ENCODE measurements at regions not wholly inside any gene's neighbourhood (a gene's known extent, or its start where the extent isn't known, plus 50 kb on each side); places are given as distances from the start of the nearest gene placed in this dataset.

DNA sequence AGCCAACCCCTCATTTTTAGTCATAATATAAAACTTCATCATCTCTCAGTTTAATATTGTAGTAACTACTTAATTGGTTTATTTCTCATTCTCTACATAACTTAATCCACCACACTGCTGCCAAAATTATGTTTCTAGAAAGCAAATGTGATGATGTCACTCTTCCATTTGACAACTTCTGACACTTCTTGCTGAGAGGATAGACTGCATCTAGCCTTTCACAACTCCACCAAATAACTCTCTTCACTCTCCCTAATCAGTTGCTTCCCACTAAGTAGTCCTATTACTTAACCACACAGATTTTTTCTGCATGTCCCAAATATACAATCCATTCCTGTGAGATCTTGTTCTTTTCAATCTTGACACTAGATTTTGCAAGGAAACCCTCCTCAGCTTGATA, 951.3 kb downstream of the EPHA7 start:
- intact Hi-C loops (cut with micrococcal nuclease): no loop called here
- TF ChIP-seq, protein P1, sequence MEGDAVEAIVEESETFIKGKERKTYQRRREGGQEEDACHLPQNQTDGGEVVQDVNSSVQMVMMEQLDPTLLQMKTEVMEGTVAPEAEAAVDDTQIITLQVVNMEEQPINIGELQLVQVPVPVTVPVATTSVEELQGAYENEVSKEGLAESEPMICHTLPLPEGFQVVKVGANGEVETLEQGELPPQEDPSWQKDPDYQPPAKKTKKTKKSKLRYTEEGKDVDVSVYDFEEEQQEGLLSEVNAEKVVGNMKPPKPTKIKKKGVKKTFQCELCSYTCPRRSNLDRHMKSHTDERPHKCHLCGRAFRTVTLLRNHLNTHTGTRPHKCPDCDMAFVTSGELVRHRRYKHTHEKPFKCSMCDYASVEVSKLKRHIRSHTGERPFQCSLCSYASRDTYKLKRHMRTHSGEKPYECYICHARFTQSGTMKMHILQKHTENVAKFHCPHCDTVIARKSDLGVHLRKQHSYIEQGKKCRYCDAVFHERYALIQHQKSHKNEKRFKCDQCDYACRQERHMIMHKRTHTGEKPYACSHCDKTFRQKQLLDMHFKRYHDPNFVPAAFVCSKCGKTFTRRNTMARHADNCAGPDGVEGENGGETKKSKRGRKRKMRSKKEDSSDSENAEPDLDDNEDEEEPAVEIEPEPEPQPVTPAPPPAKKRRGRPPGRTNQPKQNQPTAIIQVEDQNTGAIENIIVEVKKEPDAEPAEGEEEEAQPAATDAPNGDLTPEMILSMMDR (IDR thresholded peaks at IDR 0.05): no peak
- H3K27me3 Mint-ChIP-seq: no peaks in the 10 kb centered on the region
- ATAC-seq (ENCODE audit: low read depth) (no peak), DNase-seq (no peak)
- H3K4me1 Mint-ChIP-seq: no peaks in the 10 kb centered on the region
- H3K27ac Mint-ChIP-seq: no peak overlapping the region
- H3K9me3 Mint-ChIP-seq: peaks cover 11% of the 10 kb centered on the region
- H3K36me3 Mint-ChIP-seq (ENCODE audit: low read depth): no peaks in the 10 kb centered on the region
- H3K4me3 Mint-ChIP-seq: no peak overlapping the region
- CTCF ChIA-PET: no interaction called here
- POLR2A ChIA-PET: no interaction called here

DNA sequence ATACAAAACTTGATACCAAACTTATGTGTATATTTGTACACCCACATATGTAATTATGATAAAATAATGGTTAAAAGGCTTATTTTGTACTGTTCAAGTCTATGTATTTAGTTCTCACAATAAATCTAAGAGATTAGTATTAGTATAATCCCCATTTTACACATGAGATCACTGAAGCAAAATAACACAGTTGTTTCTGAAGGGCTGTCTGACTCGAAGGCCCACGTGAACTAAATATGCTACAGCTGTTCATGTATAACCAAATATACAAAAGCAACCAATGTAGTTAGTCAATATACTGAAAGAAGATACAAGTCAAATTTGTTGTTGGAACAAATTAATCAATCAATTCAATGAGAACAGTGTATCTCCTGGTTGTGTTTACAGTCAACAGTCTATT, 959.2 kb downstream of the EPHA7 start:
- ATAC-seq (ENCODE audit: low read depth) (no peak), DNase-seq (no peak)
- TF ChIP-seq, protein P1 (IDR thresholded peaks at IDR 0.05): no peak
- H3K36me3 Mint-ChIP-seq (ENCODE audit: low read depth): no peaks in the 10 kb centered on the region
- intact Hi-C loops (cut with micrococcal nuclease): no loop called here
- ChIA-PET CTCF (no interaction called here), POLR2A (no interaction called here)
- H3K27ac Mint-ChIP-seq: no peak overlapping the region
- H3K4me3 Mint-ChIP-seq: no peak overlapping the region
- no peaks in the 10 kb centered on the region for H3K27me3 Mint-ChIP-seq
- no peaks in the 10 kb centered on the region for H3K4me1 Mint-ChIP-seq
- peaks cover 2% of the 10 kb centered on the region for H3K9me3 Mint-ChIP-seq

DNA sequence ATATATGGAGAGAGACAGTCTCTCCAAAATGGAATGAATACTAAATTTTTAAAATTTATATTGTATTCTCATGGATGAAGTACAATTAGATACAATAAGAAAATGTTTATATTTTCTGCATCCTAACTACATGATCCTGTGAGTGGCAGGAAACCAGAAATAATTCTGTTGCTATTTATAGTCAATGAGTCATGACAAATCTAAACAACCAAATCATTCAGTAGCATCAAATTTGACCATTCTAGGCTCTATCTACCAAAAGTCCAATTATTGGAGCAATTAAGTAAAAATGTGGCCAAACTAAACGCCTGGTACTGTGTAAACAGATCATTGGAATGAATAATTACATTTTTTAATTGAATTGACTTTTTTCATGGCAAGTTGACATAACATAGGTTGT, 959.8 kb downstream of the EPHA7 start:
- intact Hi-C loops (cut with micrococcal nuclease): no loop called here
- H3K4me1 Mint-ChIP-seq: no peaks in the 10 kb centered on the region
- no peaks in the 10 kb centered on the region for H3K36me3 Mint-ChIP-seq (ENCODE audit: low read depth)
- TF ChIP-seq, protein P1 (IDR thresholded peaks at IDR 0.05): no peak
- H3K27ac Mint-ChIP-seq: no peak overlapping the region
- no peaks in the 10 kb centered on the region for H3K27me3 Mint-ChIP-seq
- ATAC-seq (ENCODE audit: low read depth): no peak
- H3K4me3 Mint-ChIP-seq: no peak overlapping the region
- DNase-seq: no peak
- H3K9me3 Mint-ChIP-seq: peaks cover 2% of the 10 kb centered on the region
- ChIA-PET POLR2A (no interaction called here), CTCF (no interaction called here)

DNA sequence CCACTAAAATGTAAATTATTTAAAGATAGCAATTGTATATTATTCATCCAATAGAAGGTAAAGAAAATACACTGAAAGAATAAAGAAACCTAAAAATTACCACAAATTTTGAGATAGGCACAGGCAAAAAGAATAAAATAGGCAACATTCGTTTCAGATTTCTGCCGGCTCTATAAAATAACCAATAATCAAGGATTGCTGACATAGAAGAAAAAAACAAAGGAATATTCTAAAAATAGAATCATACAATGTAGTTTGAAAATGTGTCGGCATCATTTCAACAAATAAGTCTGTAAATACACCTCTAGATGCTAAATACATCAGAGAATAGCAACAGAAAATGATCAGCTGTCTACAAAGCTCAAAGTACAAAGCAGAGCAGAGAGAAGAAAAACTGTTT, 973.3 kb downstream of the EPHA7 start:
- Mint-ChIP-seq H3K36me3 (ENCODE audit: low read depth) (no peaks in the 10 kb centered on the region), H3K9me3 (peaks cover 5% of the 10 kb centered on the region), H3K4me3 (no peak overlapping the region), H3K27me3 (no peaks in the 10 kb centered on the region), H3K4me1 (no peaks in the 10 kb centered on the region), H3K27ac (no peak overlapping the region)
- no peak for DNase-seq
- ATAC-seq (ENCODE audit: low read depth): no peak
- ChIA-PET POLR2A (no interaction called here), CTCF (no interaction called here)
- TF ChIP-seq, protein P1 (IDR thresholded peaks at IDR 0.05): no peak
- intact Hi-C loops (cut with micrococcal nuclease): no loop called here

DNA sequence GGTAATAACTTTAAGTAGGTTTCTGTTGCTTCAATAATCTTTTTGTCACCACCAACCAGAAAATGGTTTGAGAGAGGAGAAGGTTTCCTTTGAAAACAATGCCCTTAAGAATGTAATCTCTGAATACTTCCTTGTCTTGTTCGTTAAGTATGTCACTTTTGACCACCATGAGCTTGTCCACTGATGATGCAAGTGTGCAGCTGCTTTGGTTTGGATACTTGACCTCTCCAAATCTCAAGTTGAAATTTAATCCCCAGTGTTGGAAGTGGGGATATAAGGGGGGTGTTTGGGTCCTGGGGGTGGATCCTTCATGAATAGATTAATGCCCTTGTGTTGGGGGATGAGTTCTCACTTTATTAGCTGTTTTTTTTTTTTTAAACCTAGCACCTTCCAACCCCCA, 985.4 kb downstream of the EPHA7 start:
- H3K27me3 Mint-ChIP-seq: no peaks in the 10 kb centered on the region
- H3K4me3 Mint-ChIP-seq: no peak overlapping the region
- ChIA-PET POLR2A (no interaction called here), CTCF (no interaction called here)
- intact Hi-C loops (cut with micrococcal nuclease): no loop called here
- H3K9me3 Mint-ChIP-seq: peaks cover 2% of the 10 kb centered on the region
- no peaks in the 10 kb centered on the region for H3K4me1 Mint-ChIP-seq
- TF ChIP-seq, protein P1 (IDR thresholded peaks at IDR 0.05): no peak
- H3K36me3 Mint-ChIP-seq (ENCODE audit: low read depth): no peaks in the 10 kb centered on the region
- DNase-seq (no peak), ATAC-seq (ENCODE audit: low read depth) (no peak)
- no peak overlapping the region for H3K27ac Mint-ChIP-seq

Data from activated B cell treated with CpG ODN at 0.5 μM for 24 hours (primary cell).